GM19043 (cell line): ENCODE measurements at regions not wholly inside any gene's neighbourhood (a gene's known extent, or its start where the extent isn't known, plus 50 kb on each side); places are given as distances from the start of the nearest gene placed in this dataset.
"Not testable (repeated sequence)": the region's sequence is repeated elsewhere in the genome, so short reads cannot be mapped to it uniquely, and the experiment has no call there.

ENCODE experiments used
- ATAC-seq: cut with Tn5 transposase; IDR thresholded peaks from one replicate; pipeline ENCODE4 v1.9.1; 2021; ENCODE audit warnings: low read depth; ENCODE audit not compliant: unreplicated experiment

DNA sequence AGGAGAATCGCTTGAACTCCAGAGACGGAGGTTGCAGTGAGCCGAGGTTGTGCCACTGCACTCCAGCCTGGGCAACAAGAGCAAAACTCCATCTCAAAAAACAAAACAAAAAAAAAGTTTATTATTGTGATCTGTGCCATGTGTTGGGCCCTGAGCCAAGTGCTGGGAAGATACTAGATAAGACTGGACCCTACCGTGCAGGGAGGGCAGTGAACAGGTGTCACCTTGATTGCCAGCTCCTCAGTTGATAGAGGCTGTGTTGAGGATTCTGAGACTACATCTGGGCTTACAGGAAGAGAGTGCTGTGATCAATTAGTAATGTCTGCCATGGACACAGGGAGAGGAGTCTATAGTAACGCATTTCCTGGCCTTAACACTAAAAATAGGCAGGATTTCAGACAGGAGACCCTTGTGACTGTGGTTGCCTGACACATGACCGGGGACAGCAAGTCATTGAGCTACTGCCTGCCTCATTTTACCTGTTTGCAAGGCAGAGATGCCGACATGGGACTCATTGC lies 201.5 kb downstream of the C9orf50 start:
- ATAC-seq = no peak

DNA sequence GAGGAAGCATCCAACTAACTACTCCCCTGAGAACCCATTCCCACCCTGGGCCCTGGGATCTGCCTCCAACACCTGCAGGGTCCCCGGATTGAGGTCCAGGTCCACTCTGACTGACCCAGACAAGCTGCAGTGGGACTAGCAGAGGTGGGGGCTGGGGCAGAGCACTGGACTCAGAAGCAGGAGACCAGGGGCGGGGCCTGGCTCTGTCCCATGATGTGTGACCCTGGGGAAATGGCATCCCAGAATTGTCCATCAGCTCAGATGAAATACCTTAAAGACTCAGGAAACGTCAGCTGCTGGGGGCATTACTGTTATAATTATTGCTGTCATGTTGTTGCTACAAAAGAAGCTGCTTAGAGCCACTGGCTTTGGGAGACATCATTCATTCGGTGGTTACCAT lies 202.4 kb downstream of the C9orf50 start:
- ATAC-seq = no peak

DNA sequence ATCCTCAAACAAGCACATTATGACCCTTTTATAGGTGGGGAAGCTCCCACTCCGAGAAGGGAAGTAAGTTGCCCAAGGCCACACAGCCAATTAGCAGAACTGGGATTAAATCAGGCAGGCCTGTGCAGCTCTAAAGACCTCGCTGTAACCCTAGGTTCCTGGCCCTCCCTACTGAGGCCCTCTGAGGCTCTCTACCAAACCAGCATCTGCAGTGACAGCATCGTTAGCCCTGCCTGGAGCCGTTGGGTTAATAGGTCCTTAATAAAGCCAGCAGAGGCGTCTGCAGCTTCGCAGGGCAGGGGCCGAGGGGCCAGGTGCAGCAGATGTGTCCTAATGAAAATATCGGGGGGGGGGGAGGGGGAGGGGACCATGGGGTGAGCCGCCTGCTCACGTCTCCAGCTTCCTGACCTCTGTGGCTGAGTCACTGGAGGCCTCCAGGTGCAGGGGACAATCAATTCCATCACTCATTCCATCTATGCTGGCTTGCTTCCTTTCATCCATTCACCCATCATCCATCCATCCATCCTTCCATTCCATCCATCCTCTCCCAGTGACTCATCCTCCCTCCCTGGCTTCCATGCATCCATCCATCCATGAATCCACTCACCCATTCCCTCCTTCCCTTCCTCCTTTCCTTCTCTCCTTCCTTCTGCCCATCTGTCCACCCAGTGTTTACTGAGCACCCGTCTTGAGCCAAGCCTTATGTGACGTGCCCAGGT lies 203.9 kb downstream of the C9orf50 start:
- no peak for ATAC-seq

DNA sequence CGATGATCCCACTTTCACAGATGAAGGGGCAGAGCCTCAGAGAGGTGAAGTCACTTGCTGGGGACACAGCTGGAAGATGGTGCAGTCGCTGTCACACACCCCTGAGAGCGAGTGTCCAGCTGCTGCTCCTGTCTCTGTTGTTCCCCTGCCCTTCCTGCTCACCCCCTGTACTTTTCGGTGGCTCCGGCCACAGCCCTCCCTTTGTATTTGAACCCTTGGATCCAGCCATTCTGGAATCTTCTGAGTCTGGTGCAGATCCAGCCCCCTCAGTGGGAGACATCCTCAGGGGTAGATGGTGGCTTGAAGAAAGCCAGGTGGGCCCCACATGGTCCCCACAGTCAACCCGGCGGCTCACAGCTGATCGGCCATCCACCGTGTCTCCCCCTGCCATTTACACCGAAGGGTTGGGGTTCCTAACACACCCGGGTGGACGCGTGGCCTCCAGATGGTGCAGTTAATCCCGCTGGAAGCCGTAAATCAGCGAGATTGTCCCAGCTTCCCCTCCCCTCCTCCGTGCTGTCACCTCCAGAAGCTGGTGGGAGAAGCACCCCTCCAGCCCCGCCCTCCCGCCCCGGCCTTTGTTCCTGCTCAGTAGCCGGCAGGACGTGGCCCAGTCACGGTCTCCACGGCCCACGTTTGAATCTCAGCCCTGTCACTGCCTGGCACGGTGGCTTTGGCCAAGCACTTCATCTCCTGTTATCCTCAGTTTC lies 204.8 kb downstream of the C9orf50 start:
- ATAC-seq = no peak

DNA sequence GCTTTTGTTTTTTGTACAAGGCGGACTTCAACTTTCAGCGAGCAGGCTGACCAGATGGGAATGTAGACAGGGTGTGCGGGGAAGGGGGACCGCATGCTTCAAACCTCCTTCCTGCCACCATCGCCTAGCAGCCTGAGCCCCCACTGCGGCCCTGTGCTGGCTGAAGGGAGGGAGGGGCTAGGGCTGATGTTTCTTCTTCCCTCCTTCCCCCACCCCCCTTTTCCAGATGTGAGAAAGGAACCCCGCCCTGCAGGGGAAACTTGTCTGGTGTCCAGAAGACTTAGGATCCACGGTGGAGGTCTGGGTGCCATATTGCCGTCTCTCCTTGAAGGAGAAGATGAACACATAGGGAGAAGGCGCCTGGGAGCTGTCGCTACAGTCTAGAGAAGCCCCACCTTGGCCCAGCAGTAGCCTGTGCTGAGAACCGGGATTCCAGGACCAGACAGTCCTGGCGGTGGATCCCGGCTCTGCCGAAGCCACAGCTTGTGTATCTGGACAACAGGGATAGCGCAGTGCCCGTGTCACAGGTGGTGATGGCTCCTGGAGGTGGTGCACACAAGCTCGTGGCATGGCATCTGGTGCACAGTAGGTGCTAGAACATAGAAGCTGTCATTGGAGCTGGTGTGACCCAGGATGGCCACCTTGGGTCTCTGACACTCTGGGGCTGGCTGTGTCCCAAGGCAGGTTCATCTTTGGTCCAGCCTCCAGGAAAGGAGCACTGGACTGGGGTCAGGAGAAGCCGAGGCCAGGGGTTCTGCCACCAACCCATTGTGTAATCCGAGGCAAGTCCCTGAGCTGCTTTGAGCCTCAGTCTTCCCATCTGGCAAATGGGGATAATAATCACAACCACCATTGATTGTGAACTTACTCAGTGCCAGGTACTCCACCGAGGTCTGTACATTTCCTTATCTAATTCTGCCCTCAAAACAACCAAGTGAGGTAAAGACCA lies 205.6 kb downstream of the C9orf50 start:
- no peak for ATAC-seq

DNA sequence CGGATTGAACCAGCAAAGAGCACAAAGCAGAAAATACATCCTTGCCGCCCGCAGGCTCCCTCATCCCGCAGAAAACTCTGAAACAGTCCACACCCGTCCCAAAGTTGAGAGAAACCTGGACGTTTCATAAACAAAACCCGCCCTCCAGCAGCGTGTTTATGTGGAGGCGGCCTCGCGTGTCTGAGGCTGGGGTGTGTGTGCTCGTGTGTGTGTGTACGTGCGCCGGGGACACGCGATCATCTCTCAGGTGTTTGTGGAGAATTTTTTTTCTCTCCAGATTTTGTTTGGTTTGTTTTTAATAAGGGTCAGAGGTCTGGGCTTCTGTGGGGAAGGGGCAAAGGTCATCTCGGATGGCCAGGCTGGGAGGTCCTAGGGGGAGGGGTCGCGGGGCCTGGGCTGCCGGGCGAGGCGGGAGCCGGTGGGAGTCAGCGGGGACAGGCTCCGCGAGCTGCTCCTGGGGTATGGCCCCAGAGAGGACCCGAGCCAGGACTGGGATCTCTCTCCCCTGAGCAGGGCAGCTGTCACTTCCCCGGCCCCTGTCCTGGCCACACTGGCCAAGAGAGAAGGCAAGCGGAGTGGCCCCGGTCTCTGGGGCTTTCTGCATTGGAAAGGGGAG lies 206.4 kb downstream of the C9orf50 start:
- no peak for ATAC-seq

DNA sequence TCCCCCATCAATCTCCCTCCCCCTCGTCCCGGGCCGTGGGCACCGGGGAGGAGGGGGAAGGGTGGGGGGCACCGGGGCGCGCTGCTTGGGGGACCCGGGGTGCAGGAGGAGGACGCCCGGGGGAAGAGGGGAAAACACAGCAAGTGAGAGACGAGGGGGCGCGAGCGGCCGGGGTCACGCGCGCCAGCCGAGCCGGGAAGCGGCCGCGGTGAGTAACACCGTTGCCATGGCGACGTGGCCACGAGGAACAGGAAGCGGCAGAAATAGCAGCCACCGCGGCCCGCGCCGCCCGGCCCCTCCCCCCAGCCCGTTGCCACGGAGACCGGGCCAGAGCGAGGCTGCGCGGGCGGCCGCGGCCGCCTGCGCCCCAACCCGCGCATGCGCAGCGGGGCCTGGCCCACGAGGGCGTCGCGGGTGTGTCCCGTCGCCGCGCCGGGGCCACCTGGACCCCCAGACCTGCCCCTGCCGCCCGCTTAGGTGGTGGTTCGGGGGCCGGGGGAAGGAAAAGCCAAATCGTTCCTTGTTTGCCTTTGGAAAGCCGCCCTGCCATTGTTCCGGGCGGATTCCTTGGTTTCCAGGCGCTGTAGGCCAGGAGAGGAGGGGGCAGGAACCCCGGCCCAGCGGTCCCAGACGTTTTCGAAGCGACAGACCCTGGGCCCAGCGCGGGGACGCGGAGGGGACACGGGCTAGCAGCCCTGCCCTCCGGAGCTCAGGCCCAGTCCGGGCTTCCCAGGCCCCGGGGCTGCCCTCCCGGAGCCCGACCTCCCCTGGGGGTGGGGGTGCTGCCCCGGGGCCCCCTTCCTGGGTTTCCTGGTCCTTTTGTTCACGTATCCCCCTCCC lies 207.1 kb downstream of the C9orf50 start:
- peak; percentile 75 for ATAC-seq

DNA sequence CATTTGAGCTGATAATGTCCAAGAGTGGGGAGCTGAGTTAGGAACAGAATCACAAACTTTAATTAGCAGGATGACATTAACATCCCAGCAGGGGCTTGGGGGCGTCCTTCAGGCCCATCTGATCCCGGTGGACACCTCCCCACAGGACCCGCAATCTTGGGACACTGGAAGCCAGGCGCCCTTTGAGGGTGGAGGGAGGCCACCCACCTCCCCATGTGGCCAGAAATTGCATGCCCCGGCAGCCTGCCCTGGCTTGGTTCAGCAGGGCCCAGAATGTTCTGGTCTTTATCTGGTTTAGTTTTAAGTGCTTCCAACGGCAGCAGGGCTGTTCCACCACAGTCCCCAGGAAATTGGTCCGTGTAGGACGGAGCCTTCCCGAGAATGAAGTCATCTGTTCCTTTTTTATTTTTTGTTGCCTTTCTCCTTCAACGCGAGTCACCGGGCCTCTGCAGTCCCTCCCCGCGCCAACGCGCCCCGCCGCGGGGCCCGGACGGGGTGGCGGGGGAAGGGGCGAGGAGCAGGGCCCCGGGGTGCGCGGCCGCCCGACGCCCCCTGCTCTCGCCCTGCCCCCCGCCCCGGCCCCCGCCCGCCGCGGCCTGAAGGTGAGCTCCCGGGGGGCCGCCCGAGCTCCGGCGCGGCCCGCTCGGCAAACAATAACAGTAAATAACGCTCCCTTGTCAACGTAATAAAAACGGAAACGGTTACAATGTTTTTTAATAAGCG lies 207.9 kb downstream of the C9orf50 start:
- ATAC-seq = no peak

DNA sequence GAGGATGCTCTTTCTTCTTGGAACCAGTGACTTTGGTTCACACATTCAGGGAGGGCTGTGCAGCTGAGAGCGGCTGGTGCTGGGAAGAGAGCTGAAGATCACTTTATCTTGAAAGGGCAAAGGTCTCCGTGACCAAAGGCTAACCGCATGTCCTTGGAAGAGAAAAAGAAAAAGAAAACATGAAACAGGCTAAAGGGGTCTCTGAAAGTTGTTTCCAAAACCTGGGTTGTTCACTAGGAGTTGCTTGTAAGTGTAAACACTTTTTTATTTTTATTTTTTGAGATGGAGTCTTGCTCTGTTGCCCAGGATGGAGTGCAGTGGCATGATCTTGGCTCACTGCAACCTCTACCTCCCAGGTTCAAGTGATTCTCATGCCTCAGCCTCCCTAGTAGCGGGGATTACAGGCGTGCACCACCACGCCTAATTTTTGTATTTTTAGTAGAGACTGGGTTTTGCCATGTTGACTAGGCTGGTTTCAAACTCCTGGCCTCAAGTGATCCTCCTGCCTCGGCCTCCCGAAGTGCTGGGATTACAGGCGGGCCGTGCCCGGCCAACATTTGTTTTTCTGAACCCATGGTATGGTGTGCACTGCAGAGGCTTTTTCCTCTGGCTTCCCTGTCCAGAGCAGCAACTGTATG lies 208.6 kb downstream of the C9orf50 start:
- ATAC-seq = not testable (repeated sequence)

DNA sequence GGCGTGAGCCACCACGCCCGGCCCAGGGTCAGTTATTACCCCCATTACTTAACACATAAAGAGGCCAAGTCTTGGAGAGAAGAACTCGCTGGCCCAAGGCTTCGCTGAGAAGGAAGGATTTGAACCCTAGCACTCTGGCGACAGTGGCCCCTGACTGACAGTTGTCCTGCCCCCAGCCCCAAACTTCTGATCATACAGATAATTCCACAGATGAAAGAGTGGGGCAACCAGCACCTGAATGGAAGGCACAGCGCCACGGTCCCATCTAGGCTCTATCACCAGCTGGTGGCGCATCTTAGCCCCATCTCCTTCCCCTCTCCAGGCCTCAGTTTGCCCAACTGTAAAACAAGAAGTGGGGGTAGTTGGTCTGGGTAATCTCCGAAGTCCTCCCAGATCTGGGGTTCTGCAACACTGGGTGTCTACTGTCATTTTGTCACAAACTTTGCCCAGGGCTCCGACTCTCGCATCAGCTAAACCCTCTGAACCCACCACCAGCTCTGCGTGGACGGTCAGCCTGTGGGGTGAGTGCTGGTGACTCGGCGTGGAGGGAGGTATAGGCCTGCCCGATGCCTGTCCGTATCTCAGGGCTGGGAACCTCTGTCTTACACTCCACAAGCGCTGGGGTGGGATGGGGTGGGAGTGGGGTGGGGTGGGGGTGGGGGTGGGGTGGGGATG lies 209.3 kb downstream of the C9orf50 start:
- no peak for ATAC-seq

DNA sequence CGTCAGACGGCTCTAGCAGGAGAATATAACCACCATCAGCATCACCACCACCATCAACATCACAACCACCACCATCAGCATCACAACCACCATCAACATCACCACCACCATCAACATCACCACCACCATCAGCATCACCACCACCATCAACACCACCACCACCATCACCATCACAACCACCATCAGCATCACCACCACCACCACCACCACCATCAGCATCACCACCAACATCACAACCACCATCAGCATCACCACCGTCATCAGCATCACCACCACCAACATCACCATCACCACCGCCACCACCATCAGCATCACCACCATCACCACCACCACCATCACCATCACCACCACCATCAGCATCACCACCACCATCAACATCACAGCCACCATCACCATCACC lies 210.7 kb downstream of the C9orf50 start:
- ATAC-seq = no peak

DNA sequence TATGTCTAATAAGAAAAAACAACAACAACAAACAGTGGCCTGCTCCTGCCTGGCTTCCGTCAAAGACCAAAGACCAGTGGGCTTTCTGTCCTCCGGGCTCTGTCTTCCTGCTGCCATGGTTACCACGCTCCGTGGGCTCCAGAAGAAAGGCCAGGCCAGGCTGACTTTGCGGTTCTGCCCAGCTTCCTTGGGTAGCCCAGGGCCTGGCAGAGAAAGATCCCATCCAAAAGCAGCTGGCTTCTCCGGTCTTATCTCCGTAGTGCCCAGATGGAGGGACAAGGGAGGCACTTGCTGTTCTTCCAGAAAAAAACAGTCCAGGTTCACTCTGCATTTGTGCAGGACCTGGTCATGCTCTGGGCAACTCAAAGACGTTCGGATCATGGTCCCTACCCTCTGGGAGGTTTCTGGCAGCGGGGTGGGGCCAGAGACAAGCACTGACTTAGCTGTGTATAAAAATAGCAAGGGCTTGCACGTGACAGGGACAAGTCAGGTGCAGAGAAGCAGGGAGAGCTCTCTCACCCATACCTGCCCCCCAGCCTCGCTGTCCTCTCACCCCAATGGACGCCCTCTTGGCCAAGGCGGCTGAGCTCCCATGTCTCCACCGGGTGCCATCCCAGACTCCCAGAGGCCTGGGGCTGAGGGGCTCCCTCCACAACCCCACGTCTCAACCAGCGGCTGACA lies 212.2 kb downstream of the C9orf50 start:
- no peak for ATAC-seq

DNA sequence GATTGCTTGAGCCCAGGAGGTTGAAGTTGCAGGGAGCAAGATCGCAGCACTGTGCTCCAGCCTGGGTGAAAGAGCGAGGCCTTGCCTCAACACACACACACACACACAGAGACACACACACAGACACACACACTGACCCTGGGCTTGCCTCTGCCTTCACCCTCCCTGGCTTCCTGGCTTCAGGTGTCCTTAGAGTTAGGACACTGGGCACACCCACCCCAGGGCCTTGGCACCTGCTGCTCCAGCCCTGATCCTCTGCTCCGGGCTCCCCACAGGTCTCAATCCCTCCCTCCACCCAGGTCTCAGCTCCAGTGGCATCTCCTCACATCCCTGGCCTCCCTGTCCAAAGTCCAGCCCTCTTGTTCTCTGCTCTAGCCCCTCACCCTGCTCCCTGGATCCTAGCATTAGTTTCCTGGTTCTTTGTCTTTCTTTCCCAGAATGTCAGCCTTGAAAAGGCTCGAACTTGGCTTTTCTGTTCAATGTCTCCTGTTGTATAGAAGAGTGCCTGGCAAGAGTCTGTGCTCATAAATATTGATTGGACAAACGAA lies 212.9 kb downstream of the C9orf50 start:
- no peak for ATAC-seq

DNA sequence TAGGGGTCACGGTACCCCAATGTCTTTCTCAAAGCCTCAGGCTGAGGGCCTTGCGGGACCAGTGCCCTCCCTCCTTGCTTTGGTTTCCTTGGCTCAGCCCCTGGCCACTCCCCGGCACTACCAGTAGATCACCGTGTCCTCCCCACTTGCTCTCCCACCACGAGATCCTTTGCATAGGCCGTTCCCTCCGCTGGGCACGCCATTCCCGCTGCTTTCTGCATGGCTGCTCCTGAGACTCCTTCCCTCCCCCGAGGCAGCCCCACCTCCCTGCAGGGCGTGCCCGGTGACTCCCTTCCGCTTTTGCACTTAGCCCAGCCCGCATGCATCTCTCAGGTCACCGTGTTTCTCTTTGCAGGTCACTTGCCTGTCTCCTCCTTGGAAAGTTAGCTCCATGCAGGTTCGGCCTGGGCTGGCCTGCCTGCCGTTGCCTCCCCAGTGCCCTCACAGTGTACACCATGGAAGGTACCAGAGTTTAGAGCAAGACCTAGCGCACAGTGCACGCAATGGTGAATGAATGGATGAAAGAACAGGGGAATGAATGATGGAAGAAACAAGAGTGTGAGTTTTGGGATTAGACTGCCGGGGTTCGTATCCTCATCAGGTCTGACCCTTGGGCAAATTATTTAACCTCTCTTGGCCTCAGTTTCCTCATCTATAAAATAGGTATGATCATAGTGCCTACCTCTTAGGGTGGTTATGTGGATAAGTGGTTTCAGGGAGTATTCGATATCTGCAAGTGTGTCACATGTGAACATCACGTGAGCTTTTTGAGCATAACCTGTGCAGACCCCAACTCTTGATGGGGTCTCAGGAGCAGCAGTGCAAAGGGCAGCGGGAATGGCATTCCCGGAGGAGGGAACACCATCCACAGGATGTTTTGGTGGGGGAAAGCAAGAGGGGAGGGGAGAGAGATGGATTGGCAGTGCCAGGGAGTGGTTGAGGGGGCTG lies 214.3 kb downstream of the C9orf50 start:
- ATAC-seq = no peak

DNA sequence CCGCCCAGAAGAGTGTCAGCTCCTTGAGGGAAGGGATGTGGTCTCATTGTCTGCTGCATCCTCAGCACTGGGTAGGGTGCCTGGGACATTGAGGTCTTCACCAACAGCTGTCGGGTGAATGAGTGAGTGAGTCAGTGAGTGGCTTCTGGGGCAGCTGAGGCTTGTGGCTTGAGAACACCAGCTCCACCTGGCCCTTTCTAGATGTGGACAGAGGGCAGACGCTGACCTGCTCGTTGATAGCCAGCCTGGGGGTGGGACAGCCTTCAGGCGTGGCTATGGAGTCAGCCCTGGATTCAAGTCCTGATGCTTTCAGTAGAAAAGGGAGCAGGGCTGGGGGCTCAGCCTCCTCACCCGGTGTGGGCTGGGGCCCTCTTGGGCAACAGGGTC lies 215.1 kb downstream of the C9orf50 start:
- no peak for ATAC-seq
